GM19240 (cell line): ENCODE measurements at regions not wholly inside any gene's neighbourhood (a gene's known extent, or its start where the extent isn't known, plus 50 kb on each side); places are given as distances from the start of the nearest gene placed in this dataset.
"Not testable (repeated sequence)": the region's sequence is repeated elsewhere in the genome, so short reads cannot be mapped to it uniquely, and the experiment has no call there.

Experiments
- DNase-seq: peaks from one replicate; pipeline ENCODE4 v3.0.0; 2011; ENCODE audit warnings: low spot score; ENCODE audit not compliant: insufficient read length

DNA sequence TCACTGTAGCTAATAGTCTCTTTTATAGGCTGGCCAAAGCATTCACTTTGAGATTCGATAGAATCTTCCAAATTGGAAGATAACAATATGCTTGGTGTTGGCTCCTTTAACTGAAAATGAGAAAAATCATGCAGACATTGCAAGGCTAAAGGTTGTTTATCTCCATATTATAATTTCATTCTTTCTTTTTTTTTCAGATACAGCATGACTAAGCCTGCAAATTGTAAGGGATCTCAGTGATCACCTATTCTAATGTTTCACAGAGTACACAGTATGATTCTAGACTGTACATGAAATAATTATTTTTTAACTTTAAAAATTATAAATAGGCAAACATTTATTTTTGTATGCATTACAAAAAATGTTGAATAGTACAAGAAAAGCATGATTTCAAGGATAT is 451.7 kb upstream of the DDI1 start:
- DNase-seq: no peak

DNA sequence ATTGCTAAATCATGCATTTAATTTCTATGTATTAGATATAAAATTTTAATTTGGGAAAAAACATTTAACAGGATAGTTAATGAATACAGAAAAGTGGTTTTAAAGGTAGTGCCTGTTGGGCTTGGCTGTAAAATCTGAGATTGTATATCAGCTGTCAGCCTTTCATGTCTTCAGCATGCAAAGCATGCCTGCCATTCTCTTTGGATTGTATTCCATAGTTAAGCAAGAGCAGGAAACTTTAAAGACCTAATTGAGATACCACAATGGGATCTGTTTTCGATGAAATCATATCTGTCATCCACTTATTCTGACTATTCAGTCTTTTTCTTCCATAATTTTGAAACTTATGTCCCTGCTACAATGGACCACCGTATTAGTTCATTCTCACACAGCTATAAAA is 451.0 kb upstream of the DDI1 start:
- no peak for DNase-seq

DNA sequence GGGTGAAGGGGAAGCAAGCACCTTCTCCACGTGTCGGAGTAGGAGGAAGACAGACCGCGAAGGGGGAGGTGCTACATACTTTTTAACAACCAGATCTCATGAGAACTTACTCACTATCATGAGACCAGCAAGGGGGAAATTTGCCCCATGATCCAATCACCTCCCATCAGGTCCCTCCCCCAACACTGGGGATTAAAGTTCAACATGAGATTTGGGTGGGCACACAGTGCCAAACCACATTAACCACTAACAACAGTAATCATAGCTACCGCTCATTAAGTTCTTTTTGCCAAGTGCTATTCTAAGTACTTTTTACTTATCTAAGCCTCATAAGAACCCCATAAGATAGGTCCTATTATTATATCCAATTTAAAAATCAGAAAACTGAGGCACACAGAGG is 450.5 kb upstream of the DDI1 start:
- DNase-seq: no peak

DNA sequence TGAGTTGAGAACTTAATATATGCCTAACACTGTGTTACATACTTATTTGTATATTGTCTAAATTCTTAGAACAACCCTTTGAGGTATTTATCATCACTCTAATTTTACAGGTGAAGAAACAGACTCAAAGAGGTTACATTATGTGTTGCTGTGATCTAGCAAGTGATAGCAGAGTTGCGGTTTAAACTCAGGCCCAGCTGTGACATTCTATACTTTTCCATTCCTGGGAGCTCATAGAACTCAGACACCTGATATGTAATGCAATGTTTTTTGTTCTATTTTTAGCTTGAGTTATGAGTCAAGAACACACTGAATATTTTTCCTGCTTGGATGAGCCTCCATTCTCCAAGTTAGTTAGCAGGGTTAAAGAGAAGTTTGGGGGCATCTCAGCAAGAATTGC is 449.7 kb upstream of the DDI1 start:
- DNase-seq: no peak

DNA sequence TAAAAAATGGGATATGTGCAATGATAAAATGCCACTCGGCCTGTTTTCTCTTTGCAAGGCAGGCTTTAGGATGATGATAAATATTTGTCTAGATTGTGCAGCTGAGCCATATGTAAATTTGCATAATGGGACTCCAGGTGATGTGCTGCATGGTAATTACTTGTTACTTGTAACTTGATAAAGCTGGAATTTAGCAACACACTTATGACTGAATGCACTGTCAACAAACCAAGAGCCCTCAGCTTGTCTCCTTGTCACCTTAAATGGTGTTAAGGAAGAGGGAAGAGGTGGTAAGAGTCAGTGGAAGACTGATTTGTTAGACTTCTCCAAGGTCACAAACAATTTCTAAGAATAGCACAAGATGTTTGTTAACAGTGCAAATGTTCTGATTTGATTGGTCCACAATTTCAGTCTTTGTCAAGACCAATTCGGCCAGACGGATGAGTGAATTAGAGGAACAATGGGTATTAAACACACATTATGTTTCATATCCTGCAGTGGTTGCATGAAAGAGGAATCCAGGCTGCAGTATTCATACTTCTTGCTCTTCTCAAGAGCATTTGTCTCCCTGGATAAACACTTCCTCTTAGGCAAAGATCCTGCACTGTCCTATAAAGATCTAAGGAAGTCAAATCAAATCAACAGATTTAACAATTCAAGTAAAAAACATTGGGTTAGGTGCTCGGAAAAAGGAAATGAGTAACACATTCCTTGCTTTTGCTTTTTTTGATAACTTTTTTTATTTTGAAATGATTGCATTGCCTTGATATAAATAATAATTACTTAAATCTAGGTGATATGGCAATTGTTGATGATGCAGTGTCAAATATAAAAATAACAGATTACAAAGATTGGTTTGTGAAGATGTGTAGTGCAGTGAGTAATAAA is 448.3 kb upstream of the DDI1 start:
- no peak for DNase-seq

DNA sequence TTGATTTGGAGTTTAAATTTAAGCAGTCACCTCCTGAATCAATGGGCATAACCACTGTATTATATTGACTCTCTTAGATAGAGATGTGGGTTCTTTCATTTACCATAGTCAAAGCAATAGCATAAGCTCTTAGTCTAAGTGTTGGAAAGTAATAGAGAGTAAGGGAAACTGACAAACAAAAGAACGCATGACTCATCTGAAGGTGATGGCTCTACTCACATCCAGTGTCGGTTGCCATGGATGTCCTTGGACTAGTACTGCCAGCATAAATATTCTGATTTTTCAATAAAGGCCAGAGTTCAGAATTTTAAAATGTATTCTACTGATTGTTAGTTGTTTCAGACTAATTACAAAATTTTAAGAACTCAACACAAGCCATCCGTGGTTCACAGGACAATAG is 444.9 kb upstream of the DDI1 start:
- DNase-seq: no peak

DNA sequence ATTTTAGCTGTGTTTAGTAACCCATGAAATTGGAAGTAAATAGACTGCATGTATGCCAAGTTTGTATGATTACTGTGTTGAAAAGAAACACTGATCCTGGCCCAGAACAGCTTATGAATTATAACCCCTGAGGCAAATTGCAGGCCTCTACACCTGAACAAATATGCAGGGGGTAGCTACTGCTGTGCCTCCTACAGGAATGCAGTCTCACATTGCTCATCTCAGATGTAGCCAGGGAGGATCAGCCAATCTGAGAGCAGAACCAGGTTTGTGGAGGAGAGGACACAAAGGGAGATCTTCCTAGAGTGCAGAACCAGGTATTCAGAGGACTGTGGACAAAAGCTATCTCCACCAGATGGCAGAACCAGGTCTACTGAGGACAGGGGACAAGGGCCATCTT is 442.2 kb upstream of the DDI1 start:
- DNase-seq: no peak

DNA sequence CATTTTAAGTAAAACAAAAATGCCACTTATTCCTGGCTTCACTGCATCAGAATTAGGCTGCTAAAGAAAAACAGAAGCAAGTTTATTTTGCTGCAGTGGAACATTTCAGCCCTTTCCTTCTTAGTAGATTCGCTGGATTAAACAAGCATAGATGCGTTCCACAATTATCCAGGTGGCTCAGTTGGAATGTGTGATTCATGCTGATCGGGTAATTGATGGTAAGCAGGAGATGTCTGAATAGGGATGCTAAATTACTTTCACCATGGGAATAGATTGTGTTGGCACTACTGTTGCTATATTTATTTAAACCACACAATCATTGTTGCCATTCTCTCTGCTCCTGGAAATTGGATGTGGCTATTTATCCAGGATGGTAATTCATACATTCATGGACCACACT is 440.1 kb upstream of the DDI1 start:
- DNase-seq: no peak

DNA sequence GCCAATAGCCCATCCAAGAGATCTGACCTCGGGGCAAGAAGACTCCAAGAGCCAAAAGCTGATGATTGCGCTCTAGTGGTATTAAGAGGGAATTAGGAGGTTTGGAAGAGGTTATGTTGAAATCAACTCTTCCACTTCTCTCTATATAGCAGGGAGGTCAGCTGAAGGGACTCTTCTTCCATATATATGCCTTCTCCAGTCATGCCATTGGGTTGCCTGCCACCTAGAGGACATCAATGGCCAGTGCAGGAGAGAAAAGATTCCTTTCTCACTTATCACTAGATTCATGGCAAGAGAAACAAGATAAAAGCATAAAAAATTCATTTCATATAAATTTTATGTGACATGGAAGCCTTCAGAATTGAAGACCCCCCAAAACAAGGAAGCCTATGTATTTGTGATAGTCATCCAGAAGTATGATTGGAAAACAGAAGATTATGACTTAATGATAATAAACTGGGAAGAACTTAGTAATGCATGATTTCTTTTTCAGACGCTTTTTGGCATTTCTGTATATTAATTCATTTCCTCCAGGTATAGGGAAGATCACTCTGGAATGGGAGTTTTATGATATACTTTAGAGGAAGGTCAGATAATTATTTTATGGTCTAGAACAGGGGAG is 435.1 kb upstream of the DDI1 start:
- DNase-seq: peak; percentile 41

DNA sequence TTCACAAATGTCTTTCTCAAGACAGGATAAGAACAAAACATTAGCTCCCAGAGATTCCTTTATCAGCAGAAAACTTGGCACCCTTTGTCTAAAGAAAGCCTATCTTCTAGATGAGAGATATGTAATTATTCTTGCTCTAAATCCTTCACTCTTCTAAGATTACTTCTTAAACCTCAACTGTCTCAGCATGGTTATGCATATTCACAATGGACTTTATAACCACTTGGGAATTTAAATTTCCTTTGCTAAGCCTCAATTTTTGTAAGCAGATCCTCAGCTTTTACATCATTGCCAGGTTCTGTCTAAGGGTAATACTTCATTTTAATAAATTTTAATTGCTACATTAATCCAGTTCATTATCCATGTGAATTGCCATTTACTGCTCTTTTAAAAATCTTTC is 433.6 kb upstream of the DDI1 start:
- no peak for DNase-seq

DNA sequence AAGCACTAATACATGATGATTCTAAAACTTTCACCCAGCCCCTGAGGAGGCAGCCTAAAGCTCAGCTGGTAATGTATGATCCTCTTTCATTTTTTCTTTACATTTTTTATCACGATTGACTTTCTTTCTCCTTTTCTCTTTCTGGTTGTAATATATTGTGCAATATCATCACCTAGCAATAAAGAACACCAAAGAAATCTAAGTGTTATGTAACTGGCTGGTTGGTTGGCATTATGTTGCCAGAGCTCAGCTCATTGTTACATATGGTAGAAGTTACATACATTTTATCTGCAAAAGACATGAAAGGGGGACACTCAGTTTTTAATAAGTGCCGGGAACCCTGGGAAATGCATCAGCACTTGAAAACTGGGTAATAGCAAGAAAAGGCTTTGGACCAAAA is 432.1 kb upstream of the DDI1 start:
- no peak for DNase-seq

DNA sequence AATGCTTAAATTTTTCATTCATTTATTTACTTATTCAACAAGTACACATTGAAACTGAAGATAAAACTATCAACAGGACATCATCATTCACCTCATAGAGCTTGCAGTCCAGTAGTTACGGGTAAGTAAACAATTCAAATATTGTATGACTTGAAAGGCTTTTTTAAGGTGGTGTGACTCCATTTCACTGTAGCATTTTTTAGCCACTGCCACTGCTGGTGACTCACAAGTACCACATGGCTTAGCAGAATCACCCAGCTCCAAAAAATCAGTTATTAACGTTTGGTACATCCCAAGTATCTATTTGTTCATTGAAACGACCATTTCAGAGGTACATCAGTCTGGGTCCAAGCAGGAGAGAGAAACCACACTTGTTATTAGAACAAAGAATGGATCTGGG is 427.9 kb upstream of the DDI1 start:
- no peak for DNase-seq

DNA sequence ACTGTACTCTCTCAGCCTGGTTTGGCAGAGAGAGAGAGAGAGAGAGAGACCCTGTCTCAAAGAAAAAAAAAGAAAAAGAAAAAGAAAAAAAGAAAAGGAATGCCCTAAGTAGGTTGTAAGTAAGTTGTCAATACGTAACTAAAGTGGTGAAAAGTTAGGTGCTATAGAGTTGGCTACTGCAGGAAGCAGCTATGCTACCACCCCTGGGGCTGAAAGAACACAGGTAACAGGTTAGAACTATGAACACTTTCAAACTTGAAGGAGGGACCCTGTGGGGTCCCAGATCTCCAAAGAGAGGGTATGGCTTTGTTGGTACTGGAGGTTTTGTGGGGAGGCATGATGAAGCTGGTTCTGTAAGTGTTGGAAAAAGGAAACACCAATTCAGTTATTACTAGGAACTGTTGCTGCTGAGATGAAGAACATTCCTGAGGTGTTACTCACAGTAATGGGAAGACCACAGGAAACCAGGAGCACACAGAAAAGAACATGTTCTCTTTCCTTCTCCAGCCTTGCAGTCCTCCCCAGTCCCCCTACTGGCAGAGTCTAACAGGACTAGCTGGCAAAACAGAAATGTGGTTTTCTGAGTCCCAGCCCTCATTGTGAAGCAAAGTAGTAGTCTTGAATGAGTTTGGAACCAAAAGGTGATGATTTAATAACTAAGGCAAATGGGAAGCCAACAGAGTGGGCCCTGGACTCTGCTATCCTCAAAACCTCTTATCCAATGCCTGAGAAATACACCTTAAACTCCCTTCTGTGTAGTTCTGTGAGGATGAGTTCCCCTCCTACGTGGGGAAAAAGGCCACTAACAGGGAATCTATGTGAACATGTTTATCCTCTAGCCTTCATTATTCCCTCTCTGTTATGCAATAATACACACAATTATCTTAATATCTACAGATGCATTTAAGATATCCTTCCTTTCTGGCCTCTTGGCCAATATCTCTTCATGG is 427.0 kb upstream of the DDI1 start:
- no peak for DNase-seq

DNA sequence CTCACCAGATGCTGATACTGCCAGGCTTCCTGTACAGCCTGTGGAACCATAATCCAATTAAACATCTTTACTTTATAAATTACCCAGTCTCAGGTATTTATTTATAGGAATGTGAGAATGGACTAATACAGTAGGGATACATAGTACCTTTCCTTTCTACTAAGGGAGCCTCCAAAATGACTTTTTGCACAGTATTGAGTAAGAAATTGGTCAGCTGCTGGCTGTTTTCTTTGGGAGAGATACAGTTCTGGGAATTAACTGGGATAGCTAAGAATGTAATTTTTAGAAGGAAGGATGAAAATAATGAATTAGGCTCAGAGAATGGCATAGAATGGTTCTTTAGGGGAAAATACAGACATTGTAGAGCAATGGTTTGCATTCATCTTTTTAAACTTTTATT is 426.0 kb upstream of the DDI1 start:
- no peak for DNase-seq

DNA sequence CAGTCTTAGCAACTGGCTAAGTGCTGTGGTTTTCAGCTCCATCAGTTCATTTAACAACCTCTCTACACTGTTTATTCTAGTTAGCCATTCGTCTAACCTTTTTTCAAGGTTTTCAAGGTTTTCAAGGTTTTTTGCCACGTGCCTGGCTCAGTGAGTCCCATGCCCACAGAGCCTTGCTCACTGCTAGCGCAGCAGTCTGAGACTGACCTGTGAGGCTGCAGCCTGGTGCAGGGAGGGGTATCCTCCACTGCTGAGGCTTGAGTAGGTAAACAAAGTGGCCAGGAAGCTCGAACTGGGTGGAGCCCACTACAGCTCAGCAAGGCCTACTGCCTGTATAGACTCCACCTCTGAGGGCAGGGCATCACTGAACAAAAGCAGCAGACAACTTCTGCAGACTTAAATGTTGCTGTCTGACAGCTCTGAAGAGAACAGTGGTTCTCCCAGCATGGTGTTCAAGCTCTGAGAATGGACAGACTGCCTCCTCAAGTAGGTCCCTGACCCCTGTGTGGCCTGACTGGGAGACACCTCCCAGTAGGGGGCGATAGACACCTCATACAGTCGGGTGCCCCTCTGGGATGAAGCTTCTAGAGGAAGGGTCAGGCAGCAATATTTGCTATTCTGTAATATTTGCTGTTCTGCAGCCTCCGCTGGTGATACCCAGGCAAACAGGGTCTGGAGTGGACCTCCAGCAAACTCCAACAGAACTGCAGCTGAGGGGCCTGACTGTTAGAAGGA is 424.7 kb upstream of the DDI1 start:
- not testable (repeated sequence) for DNase-seq

DNA sequence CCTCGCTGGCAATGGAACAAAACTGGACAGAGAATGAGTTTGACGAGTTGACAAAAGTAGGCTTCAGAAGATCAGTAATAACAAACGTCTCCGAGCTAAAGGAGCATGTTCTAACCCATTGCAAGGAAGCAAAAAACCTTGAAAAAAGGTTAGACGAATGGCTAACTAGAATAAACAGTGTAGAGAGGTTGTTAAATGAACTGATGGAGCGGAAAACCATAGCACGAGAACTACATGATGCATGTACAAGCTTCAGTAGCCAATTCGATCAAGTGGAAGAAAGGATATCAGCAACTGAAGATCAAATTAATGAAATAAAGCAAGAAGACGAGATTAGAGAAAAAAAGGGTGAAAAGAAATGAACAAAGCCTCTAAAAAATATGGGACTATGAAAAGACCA is 424.0 kb upstream of the DDI1 start:
- not testable (repeated sequence) for DNase-seq

DNA sequence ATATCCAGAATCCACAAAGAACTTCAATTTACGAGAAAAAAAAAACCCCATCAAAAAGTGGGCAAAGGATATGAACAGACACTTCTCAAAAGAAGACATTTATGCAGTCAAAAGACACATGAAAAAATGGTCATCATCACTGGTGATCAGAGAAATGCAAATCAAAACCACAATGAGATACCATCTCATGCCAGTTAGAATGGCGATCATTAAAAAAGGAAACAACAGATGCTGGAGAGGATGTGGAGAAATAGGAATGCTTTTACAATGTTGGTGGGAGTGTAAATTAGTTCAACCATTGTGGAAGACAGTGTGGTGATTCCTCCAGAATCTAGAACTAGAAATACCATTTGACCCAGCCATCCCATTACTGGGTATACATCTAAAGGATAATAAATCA is 419.9 kb upstream of the DDI1 start:
- not testable (repeated sequence) for DNase-seq

DNA sequence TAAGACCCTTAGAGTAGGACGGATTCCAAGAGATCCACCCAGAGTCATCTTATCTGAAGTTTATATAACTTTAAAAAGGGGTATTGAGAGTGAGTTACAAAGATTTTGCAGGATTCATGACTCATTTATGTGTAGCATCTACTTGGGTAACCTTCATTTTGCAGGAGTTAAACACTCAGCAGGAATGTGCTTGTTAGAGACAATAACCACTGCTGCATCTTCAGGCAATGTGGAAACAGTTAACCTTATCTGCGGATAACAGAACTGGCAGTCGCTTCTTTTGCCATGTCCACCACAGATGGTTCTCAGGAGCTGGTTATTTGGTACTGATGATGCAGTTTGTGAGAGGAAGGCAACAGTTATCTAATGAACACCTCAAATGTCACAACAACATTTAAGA is 417.9 kb upstream of the DDI1 start:
- DNase-seq: no peak

DNA sequence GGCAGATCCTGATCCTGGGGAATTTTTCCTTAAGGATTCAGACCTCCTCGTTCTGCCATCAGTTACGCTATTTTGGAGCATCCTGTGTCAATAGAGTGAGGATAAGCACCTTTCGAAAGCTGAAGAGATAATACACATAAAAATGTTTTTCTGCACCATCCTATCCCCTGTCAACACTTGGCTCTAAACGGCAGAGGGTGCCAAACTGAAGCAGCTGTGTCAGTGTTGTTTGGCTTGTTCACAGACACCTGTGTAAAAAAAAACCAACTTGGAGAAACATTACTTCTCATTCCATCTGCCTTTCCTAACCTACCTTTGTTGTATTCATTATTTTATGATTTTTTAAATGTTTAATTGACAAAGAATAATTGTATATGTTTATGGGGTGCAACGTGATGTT is 417.0 kb upstream of the DDI1 start:
- no peak for DNase-seq

DNA sequence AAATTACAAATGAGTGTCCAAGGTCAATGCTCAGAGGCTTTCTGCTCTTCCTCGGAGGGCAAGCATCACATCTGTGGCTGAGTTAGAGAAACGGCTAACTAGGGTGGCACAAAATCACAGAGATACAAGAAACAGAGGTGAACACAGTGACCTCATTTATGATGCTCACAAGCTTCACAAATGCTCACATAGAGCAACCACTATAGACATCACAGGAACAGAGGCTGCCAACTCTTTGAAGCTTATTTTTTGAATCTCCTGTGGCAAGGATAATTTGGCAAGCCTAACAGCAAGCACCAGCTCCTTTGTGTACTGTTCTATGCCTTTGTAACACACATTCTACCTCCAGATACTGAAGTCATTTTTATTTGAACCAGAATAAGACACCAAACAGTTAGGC is 416.5 kb upstream of the DDI1 start:
- DNase-seq: no peak

DNA sequence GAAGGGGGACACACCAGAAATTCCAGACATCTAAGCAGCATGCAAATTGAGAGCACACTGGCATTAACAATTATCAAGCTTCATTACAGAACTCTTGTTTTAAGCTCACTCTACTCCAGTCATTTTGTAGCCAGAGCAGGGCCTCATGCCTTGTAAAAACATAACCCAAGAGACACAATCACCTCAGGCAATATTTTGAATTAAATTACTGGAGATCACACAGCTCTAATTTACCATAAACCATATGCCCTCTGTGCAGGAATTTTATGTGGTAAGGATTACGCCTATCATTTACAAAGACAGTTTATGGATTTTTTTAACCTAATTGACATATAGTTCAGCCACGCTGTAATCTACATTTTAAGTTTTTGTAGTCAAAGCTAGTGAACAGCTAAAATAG is 414.1 kb upstream of the DDI1 start:
- DNase-seq: no peak
